Dendritic cell treated with granulocyte-macrophage colony-stimulating factor and Interleukin-4, amounts not matched to agents 40 ng/mL and 50 ng/mL, for 4 days (primary cell): ENCODE measurements at regions not wholly inside any gene's neighbourhood (a gene's known extent, or its start where the extent isn't known, plus 50 kb on each side); places are given as distances from the start of the nearest gene placed in this dataset.

Experiments used
- H3K27ac Mint-ChIP-seq: one replicate; pipeline ENCODE4 v1.8.0; 2022; ENCODE audit warnings: mild to moderate bottlenecking, mixed read lengths
- H3K27me3 Mint-ChIP-seq: one replicate; pipeline ENCODE4 v1.8.0; 2022; ENCODE audit warnings: mild to moderate bottlenecking, mixed read lengths
- H3K36me3 Mint-ChIP-seq: one replicate; pipeline ENCODE4 v1.8.0; 2022; ENCODE audit warnings: low read depth, mixed read lengths
- H3K4me1 Mint-ChIP-seq: one replicate; pipeline ENCODE4 v1.8.0; 2022; ENCODE audit warnings: low read depth, mixed read lengths
- H3K4me3 Mint-ChIP-seq: one replicate; pipeline ENCODE4 v1.8.0; 2022; ENCODE audit warnings: mild to moderate bottlenecking, moderate library complexity, mixed read lengths
- H3K9me3 Mint-ChIP-seq: one replicate; pipeline ENCODE4 v1.8.0; 2022; ENCODE audit warnings: mixed read lengths
- intact Hi-C: fragments of 100-400 bp; cut with micrococcal nuclease; formaldehyde crosslinking; loops from one replicate; pipeline ENCODE4 v1.15.0; 2022

DNA sequence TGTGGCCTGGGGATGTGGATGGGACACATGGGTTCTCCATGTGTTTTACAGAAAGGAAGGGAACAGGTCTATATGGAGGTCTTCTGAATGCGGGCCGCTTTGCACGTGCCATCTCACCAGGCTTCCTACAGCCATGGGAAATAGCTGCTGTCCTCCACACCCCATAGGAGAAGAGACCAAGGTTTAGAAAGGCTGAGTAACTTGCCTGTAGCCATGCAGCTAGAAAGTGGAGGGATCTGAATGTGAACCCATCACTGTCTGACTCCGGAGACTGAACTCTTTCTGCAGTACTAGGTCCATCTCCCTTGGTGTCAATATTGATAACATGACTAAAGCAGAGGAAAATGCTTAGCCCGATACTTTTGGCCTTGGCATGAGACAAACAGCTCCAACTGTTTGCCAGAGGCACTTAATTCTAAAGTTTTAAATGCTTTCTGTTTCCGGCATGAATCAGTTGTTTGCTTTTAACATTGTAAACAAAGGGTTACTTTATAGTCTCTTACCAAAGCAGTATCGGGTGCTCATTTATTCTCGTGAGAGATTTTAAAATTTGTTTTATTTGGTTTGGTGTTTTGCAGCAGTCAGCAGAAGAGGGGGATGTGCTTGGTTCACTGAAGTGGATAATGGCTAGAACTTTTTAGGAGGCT is 64.8 kb upstream of the LOXL4 start:
- Mint-ChIP-seq H3K4me3 (no peak overlapping the region), H3K27ac (no peak overlapping the region), H3K27me3 (peaks cover 15% of the 10 kb centered on the region), H3K4me1 (peaks cover 18% of the 10 kb centered on the region), H3K36me3 (no peaks in the 10 kb centered on the region), H3K9me3 (peaks cover 8% of the 10 kb centered on the region)
- intact Hi-C loops: loop anchor here (1.0 kb wide), 1 partner anchor 70 kb away; no protein-coding TSS in a partner anchor

DNA sequence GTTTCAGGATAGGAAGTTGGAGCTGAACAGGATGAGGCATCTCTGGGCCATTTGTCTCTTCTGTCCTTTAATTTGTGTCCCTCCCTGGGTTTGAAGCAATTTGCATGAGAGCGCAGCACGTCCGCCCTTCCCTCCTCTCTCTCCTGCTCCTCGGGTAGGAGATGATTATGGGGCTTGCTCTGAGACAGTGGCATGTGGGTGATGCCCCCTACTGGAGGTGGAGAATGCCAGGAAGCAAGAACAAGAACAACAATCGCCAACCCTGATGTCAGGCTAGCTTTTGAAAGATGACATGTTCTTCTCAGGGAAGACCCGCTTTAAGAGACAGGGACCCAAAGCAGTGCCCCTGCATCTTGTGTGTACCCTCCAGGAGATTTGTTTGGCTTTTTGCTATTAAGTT is 63.9 kb upstream of the LOXL4 start:
- Mint-ChIP-seq H3K27ac (no peak overlapping the region), H3K36me3 (no peaks in the 10 kb centered on the region), H3K4me3 (no peak overlapping the region), H3K4me1 (peaks cover 17% of the 10 kb centered on the region), H3K27me3 (peaks cover 16% of the 10 kb centered on the region), H3K9me3 (peaks cover 8% of the 10 kb centered on the region)
- intact Hi-C loops: loop anchor here (1.0 kb wide), 1 partner anchor 70 kb away; no protein-coding TSS in a partner anchor

DNA sequence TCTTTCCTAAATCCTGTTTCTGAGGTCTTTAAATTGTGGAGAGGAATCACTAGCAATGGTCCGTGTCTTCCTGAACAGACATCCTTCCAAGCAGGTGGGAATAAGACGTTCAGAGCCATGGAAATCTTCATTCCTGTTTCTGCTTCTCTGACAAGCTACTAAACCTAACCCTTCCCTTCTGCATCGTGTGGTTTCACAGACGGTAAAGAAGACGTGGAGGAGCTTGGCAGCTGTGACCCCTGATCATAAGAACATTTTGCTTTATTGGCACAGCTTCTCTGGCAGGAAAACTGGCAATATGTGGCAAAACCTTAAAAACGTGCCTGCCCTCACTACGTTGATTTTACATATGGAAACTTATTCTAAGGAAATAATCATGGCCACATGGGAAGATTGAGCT is 63.0 kb upstream of the LOXL4 start:
- no peak overlapping the region for H3K27ac Mint-ChIP-seq
- peaks cover 18% of the 10 kb centered on the region for H3K27me3 Mint-ChIP-seq

DNA sequence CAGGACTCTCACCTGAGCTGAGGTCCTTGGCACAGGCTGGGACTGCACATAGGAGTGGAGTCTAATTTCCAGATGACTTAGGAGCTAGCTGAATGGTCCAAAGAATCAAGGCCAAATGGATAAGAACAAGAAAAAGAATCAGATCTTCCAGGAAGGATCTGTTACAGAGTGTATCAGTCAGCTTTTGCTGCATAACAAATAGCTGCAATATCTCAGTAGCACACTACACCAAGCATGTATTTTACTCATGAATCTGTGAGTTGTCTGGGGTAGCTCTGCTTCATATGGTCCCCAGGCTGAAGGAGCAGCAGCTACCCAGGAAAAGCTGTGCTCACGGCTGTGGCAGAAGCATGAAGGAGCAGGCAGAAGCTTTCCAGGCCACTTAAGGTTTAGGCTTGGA is 60.6 kb upstream of the LOXL4 start:
- Mint-ChIP-seq H3K36me3 (no peaks in the 10 kb centered on the region), H3K27ac (no peak overlapping the region), H3K9me3 (peaks cover 8% of the 10 kb centered on the region), H3K4me3 (no peak overlapping the region), H3K27me3 (peaks cover 16% of the 10 kb centered on the region), H3K4me1 (peaks cover 25% of the 10 kb centered on the region)
- intact Hi-C loops: loop anchor here (10.0 kb wide), 1 partner anchor 46 kb away; no protein-coding TSS in a partner anchor

More for the DNA sequence above, 63.0 kb upstream of the LOXL4 start:
- no peaks in the 10 kb centered on the region for H3K36me3 Mint-ChIP-seq
- H3K9me3 Mint-ChIP-seq: peaks cover 8% of the 10 kb centered on the region
- intact Hi-C loops: no loop called here
- H3K4me1 Mint-ChIP-seq: peaks cover 13% of the 10 kb centered on the region
- H3K4me3 Mint-ChIP-seq: no peak overlapping the region

DNA sequence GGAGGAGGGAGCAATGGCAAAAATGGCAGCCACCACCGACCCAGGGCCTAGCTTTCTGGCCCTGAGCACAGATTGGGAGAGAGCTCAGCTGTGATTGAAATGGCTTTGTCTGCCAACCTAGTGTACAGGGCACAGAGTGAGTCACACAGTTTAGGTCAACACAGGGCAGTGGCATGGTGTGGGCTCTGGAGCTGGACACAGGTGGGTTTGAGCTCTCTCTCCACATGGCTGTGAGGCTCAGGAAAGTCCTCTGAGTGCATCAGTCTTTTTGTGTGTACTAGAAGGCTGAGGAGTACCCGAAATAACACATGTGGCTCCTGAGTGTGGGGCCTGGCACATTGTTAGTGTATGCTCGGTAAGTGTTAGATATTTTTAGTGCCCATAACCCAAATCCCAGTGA is 60.2 kb upstream of the LOXL4 start:
- Mint-ChIP-seq H3K4me3 (no peak overlapping the region), H3K27me3 (peaks cover 14% of the 10 kb centered on the region), H3K4me1 (peaks cover 30% of the 10 kb centered on the region), H3K27ac (no peak overlapping the region), H3K9me3 (peaks cover 8% of the 10 kb centered on the region), H3K36me3 (no peaks in the 10 kb centered on the region)
- intact Hi-C loops: loop anchor here (10.0 kb wide), 1 partner anchor 47 kb away; no protein-coding TSS in a partner anchor

DNA sequence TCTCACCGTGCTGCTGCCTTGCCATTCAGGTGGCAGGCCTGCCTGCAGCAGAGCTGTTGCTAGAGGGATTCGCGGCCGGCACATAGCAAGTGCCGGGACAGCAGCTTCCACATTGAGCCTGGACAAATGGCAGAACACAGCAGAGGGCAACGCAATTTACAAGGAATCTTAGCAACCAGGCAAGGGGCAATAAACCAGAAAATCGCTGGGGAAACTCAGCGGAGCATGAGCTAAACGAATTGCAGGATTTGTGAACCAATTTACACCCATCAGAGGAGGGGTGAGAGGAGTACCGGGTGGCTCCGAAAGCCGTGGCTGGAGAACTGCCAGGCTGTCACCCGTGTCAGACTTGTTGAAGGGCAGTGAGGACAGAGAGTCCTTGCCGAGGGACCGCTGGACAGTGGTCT is 58.6 kb upstream of the LOXL4 start:
- peaks cover 39% of the 10 kb centered on the region for H3K4me1 Mint-ChIP-seq
- H3K36me3 Mint-ChIP-seq: no peaks in the 10 kb centered on the region
- H3K27me3 Mint-ChIP-seq: peaks cover 14% of the 10 kb centered on the region
- H3K4me3 Mint-ChIP-seq: no peak overlapping the region
- no peak overlapping the region for H3K27ac Mint-ChIP-seq
- intact Hi-C loops: loop anchor here (10.0 kb wide), 1 partner anchor 48 kb away; no protein-coding TSS in a partner anchor
- peaks cover 8% of the 10 kb centered on the region for H3K9me3 Mint-ChIP-seq

DNA sequence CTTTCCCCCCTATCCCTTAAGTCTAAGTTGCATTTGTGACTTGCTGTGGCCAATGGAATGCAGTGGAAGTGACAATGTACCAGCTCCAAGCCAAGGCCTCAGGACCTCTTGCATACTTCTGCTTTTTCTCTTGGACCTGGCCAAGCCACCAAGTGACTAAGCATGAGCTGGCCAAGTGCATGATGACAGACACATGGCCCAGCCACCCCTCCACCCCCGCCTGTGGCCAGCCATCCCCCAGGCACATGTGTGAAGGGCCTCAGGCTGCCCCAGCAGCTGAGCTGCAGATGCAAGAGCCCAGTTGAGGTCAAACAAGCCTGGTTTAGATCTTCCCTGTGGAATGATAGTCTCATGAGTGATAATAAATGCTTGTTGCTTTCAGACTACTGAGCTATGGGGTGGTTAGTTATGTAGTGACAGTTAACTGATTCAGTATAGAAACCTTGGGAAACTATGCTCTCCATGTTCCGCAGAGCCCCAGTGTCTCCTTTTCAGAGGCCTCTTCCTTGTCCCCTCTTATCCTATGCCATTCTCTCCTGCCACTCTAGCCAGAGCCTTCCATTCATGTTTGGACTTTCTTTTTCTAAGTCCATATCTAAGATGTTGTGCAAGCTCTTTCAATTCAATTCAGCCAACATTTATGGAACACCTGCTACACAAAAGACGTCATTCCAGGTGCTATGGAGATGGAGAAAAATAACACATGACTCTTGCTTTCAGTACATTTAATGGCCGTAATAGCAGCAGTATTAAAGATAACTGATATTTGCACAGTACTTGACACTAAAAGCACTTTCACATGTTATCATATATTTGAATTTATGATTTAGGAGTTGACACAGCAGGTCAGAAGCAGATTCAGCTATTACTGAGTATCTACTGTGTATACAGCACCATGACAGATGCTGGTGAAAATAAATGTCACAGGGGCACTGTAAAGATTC is 55.5 kb upstream of the LOXL4 start:
- H3K27me3 Mint-ChIP-seq: peaks cover 16% of the 10 kb centered on the region
- peaks cover 36% of the 10 kb centered on the region for H3K4me1 Mint-ChIP-seq
- H3K36me3 Mint-ChIP-seq: no peaks in the 10 kb centered on the region
- H3K27ac Mint-ChIP-seq: peak overlapping the region; percentile 55
- intact Hi-C loops: loop anchor here (10.0 kb wide), 1 partner anchor 51 kb away; no protein-coding TSS in a partner anchor
- H3K9me3 Mint-ChIP-seq: peaks cover 4% of the 10 kb centered on the region
- H3K4me3 Mint-ChIP-seq: no peak overlapping the region

DNA sequence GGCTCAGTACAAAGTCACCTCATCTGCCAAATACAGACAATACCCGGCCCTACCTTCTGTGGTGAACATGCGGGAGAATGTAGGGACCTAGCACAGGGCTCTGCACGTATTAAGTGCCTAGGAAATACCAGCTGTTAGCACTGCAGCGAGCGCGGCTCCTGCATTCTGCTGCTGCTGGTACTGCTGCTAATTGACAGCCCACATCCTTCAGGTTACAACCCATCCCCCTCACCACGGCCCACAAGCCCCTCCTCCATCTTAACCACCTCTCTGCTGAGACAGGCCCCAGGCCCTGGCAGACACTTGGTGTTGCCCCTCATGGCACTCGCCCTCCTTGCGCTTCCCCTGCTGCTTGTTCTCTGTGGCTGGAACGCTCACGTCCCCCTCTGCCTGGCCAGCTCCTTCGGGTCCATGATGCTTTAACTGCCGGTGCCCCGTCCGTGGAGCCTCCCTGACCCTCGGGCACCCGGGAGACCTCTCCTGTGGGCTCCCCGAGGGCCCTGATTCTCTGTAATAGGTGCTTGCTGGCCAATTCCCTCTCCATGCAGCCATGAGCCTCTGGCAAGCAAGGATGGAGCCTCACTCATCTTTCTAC is 53.3 kb upstream of the LOXL4 start:
- Mint-ChIP-seq H3K27ac (peak overlapping the region; percentile 28), H3K4me3 (no peak overlapping the region), H3K4me1 (peaks cover 52% of the 10 kb centered on the region), H3K36me3 (no peaks in the 10 kb centered on the region), H3K27me3 (peaks cover 4% of the 10 kb centered on the region), H3K9me3 (no peaks in the 10 kb centered on the region)
- intact Hi-C loops: loop anchor here (10.0 kb wide), 1 partner anchor 54 kb away; no protein-coding TSS in a partner anchor

DNA sequence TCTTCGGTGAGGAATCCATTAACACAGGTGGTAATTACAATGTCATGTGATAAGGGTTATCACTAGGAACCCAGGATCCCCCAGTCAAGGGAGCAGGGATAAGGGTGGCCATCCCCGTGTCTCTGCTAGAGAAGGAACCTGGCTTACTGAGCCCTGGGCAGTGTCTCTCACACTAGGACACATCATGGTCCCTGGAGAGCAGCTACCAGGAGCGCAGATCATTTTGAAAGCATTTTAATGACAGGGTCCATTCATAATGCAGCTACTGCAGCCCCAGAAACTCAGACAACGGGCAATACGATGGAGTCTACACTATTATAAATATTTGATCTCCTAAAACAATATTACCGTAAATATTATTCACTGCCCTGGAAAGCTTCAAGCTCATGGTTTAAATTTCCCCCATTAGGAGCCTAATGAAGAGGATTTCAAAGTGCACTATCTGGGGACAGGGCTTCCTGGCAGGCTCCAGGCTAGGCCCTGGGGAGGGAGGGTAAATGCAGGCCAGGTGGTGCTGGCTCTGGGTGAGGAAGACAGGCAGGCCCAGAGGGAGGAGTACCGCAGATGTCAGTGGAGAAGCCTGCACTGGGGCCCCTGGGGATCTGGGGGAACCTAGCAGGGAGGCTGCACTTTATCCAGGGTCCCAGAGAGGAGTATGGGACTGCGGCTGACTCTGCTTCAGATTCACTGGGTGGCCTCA is 52.6 kb upstream of the LOXL4 start:
- peak overlapping the region; percentile 28 for H3K27ac Mint-ChIP-seq
- H3K9me3 Mint-ChIP-seq: no peaks in the 10 kb centered on the region
- H3K27me3 Mint-ChIP-seq: peaks cover 4% of the 10 kb centered on the region
- peaks cover 58% of the 10 kb centered on the region for H3K4me1 Mint-ChIP-seq
- H3K4me3 Mint-ChIP-seq: no peak overlapping the region
- no peaks in the 10 kb centered on the region for H3K36me3 Mint-ChIP-seq
- intact Hi-C loops: loop anchor here (10.0 kb wide), 1 partner anchor 54 kb away; no protein-coding TSS in a partner anchor

DNA sequence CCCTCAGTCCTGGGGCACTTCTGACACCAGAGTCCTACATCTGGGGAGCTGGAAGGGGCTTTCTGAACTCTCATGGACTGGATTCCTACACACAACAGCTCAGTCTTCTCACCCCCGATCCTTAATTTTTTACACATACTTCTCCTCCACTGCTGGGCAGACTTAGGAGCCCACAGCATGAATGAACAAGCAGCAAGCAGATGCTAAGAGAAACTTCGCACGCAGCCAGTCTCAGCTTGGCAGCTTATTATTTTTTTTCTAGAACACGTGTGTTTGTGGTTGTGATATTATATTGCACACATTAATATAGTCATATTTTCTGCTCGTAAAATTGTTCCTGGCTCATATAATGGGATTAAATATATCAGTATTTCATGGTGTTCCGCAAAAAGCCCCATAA is 50.9 kb upstream of the LOXL4 start:
- H3K36me3 Mint-ChIP-seq: no peaks in the 10 kb centered on the region
- H3K9me3 Mint-ChIP-seq: no peaks in the 10 kb centered on the region
- H3K27me3 Mint-ChIP-seq: peaks cover 2% of the 10 kb centered on the region
- H3K27ac Mint-ChIP-seq: peak overlapping the region; percentile 22
- intact Hi-C loops: no loop called here
- no peak overlapping the region for H3K4me3 Mint-ChIP-seq
- peaks cover 66% of the 10 kb centered on the region for H3K4me1 Mint-ChIP-seq
